Breast epithelium (tissue), 3 donors: ENCODE measurements at regions not wholly inside any gene's neighbourhood (a gene's known extent, or its start where the extent isn't known, plus 50 kb on each side); places are given as distances from the start of the nearest gene placed in this dataset.

ENCODE experiments used
- CTCF ChIP-seq, 3 donors: fragments of 450-650 bp; IDR thresholded peaks; one replicate each; pipeline ENCODE4 v1.5.1; 2016 to 2017; ENCODE audit warnings: antibody characterized with exemption in 3 of 3, mild to moderate bottlenecking in 3 of 3, moderate library complexity in 3 of 3
- POLR2A ChIP-seq: fragments of 450-650 bp; IDR thresholded peaks from one replicate; pipeline ENCODE4 v1.6.1; 2016; ENCODE audit warnings: antibody characterized with exemption, mild to moderate bottlenecking, moderate library complexity
- POLR2AphosphoS5 ChIP-seq, 3 donors: sonication (generic); formaldehyde crosslinking; IDR thresholded peaks; one replicate each; pipeline ENCODE4 v1.6.1; 2017; ENCODE audit warnings: antibody characterized with exemption in 3 of 3

GRCh38 chr13:76709851-76710250 lies 176.4 kb downstream of the KCTD12 start:
- TF ChIP-seq CTCF (IDR thresholded peaks at IDR 0.05), result no peak
- TF ChIP-seq POLR2A, result no peak
- TF ChIP-seq POLR2AphosphoS5 (IDR thresholded peaks at IDR 0.05), result no peak
